ENCODE measurements at regions not wholly inside any gene's neighbourhood (a gene's known extent, or its start where the extent isn't known, plus 50 kb on each side); places are given as distances from the start of the nearest gene placed in this dataset.

DNA sequence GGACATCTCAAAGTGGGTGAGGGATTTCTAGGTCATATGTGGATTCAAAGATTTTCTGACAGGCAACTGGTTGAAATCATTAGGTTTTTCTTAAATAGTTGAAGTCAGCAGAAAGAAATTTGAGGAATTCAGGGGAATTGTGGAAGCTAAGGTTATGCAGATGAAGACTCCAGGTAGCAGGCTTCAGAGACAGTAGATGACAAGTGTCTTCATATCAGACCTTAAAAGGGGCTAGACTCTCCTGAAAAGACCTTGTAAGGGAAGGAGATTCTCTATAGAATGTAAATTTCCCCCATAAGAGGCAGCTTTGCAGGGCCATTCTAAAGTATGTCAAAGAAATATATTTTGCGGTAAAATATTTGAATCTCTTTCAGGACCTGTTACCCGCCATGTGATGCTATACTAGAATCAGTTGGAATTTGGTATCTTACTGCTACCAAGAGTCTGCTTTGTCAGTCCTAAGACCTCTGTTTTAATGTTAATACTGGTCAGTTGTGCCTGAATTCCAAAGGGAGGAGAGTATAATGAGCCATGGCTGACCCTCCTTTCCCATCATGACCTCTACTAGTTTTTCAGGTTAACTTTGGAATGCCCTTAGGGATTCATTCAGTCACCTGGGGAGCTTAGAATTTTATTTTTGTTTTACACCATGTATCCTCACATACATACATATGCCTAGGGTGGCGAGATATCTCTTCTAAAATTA is 1115.5 kb upstream of the SLC10A2 start:
- 83% methylated on average over 3 of the region's 3 CpGs for whole genome bisulfite sequencing, 2 donors
- ATAC-seq (no peak), DNase-seq (no peak)
- Histone ChIP-seq H3K36me3 (replicated peaks in 1 of 2; ENCODE audit: insufficient read depth in 1 of 2, low read depth in 2 of 2) (no peaks in the 10 kb centered on the region), H3K27me3 (no peaks in the 10 kb centered on the region), H3K9me3 (no peaks in the 10 kb centered on the region), H3K4me1 (no peaks in the 10 kb centered on the region), H3K4me3 (no peak overlapping the region), H3K27ac (no peak overlapping the region)
- no peak for TF ChIP-seq POLR2A (IDR thresholded peaks at IDR 0.05)
- TF ChIP-seq, protein P1, sequence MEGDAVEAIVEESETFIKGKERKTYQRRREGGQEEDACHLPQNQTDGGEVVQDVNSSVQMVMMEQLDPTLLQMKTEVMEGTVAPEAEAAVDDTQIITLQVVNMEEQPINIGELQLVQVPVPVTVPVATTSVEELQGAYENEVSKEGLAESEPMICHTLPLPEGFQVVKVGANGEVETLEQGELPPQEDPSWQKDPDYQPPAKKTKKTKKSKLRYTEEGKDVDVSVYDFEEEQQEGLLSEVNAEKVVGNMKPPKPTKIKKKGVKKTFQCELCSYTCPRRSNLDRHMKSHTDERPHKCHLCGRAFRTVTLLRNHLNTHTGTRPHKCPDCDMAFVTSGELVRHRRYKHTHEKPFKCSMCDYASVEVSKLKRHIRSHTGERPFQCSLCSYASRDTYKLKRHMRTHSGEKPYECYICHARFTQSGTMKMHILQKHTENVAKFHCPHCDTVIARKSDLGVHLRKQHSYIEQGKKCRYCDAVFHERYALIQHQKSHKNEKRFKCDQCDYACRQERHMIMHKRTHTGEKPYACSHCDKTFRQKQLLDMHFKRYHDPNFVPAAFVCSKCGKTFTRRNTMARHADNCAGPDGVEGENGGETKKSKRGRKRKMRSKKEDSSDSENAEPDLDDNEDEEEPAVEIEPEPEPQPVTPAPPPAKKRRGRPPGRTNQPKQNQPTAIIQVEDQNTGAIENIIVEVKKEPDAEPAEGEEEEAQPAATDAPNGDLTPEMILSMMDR (IDR thresholded peaks at IDR 0.05) = no peak
- intact Hi-C loops (cut with DNase I) = no loop called here

DNA sequence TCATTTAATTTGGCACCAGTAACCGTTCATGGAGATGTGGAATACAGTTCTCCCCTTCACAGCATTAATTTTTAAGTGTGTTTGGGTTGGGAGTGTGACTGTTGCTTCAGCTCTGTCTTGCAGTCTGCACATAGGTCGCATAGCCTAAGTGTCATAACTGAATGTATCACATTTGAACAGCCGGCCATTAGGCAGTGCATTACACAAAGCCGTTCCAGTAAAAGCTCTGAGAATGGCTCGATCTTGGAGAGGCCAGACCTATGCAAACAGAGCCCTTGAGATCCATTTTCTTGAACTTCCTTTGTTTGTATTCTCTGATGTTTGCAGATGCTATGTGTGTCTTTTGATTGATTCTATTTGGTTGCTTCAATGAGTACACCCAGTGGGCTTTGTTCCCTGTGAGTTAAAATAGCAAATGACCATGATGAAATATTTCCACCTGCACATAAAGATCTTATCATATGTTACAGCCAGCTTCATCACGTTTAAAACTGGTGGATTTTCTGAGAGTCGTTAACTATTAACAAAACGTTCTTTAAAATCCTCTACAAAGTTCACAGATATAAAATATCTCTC is 1104.9 kb upstream of the SLC10A2 start:
- Histone ChIP-seq H3K9me3 (no peaks in the 10 kb centered on the region), H3K27ac (no peak overlapping the region), H3K4me3 (no peak overlapping the region), H3K4me1 (no peaks in the 10 kb centered on the region), H3K27me3 (no peaks in the 10 kb centered on the region), H3K36me3 (replicated peaks in 1 of 2; ENCODE audit: insufficient read depth in 1 of 2, low read depth in 2 of 2) (no peaks in the 10 kb centered on the region)
- ATAC-seq (no peak), DNase-seq (no peak)
- intact Hi-C loops (cut with DNase I) = no loop called here
- WGBS, 2 donors = 38 to 40% methylated on average over 8 of the region's 8 CpGs
- TF ChIP-seq, protein P1 (IDR thresholded peaks at IDR 0.05) = no peak
- TF ChIP-seq POLR2A (IDR thresholded peaks at IDR 0.05) = no peak

DNA sequence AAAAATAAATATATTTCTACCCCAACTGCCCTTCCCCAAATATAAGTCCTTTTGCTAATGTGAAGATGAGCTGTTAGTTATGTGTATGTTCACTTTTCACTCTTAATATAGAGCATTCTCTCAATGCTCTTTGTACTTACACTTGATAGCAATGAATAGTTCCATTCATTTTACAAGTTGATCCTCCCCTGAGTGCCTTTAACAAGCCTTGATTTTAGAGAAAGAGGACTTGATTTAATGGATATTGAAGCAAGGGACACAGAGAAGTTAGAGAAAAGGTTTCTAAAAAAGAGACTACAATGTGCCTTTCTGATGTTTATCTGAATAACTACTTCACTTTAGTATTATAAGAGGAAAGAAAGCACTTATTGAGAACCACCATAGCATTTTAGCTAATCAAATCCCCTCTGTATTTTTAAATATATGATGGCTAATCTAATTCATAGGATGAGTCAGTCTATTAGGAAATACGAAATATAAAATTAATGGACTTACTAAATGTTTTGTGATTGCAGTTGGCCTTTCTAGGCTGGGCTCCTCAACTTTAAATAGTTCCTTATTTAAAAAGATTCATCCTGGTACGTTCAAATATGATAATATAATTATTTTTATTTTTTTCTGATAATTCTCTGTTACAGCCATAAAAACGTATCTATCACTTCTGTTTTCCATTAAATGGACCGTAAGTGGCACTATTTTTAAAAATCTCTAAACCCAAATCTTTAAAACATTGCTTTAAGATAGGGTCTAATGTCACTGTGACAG is 1097.8 kb upstream of the SLC10A2 start:
- DNase-seq (no peak), ATAC-seq (no peak)
- H3K4me1 ChIP-seq = no peaks in the 10 kb centered on the region
- H3K4me3 ChIP-seq = no peak overlapping the region
- H3K27ac ChIP-seq = no peak overlapping the region
- no peaks in the 10 kb centered on the region for H3K36me3 ChIP-seq (replicated peaks in 1 of 2; ENCODE audit: insufficient read depth in 1 of 2, low read depth in 2 of 2)
- H3K27me3 ChIP-seq = no peaks in the 10 kb centered on the region
- TF ChIP-seq, protein P1 (IDR thresholded peaks at IDR 0.05) = no peak
- TF ChIP-seq POLR2A (IDR thresholded peaks at IDR 0.05) = no peak
- 75 to 79% methylated on average over 4 of the region's 4 CpGs for WGBS, 2 donors
- intact Hi-C loops (cut with DNase I) = no loop called here
- no peaks in the 10 kb centered on the region for H3K9me3 ChIP-seq

DNA sequence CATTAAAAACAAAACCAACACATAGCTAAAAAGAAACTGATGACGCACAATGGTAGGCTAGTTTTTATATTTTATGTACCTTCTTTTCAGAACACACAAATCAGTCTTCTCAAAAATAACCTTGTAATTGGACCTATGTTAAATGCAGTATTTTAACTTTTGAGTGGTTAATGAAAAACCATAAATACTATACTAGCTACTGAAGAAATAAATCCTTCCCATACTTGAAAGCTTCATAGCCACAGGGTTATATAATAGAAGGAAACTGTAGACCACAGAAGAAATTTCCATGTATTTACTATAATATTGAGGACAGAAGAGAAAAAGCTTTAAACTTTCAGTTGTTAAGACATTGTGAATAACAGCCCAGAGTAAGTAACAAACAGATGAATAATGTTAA is 1094.3 kb upstream of the SLC10A2 start:
- no peaks in the 10 kb centered on the region for H3K9me3 ChIP-seq
- ATAC-seq = no peak
- no peak for TF ChIP-seq POLR2A (IDR thresholded peaks at IDR 0.05)
- TF ChIP-seq, protein P1 (IDR thresholded peaks at IDR 0.05) = no peak
- no peaks in the 10 kb centered on the region for H3K27me3 ChIP-seq
- WGBS, 2 donors = 79 to 83% methylated on average over 1 of the region's 1 CpG
- H3K4me1 ChIP-seq = no peaks in the 10 kb centered on the region
- DNase-seq = no peak
- H3K4me3 ChIP-seq = no peak overlapping the region
- no peak overlapping the region for H3K27ac ChIP-seq
- intact Hi-C loops (cut with DNase I) = no loop called here
- no peaks in the 10 kb centered on the region for H3K36me3 ChIP-seq (replicated peaks in 1 of 2; ENCODE audit: insufficient read depth in 1 of 2, low read depth in 2 of 2)
